GM19043 (cell line): ENCODE measurements at regions not wholly inside any gene's neighbourhood (a gene's known extent, or its start where the extent isn't known, plus 50 kb on each side); places are given as distances from the start of the nearest gene placed in this dataset.
"Not testable (repeated sequence)": the region's sequence is repeated elsewhere in the genome, so short reads cannot be mapped to it uniquely, and the experiment has no call there.

ENCODE experiments used
- ATAC-seq: cut with Tn5 transposase; IDR thresholded peaks from one replicate; pipeline ENCODE4 v1.9.1; 2021; ENCODE audit warnings: low read depth; ENCODE audit not compliant: unreplicated experiment

GRCh38 chr2:595831-596592, 81.2 kb downstream of the TMEM18 start:
- ATAC-seq, result no peak

GRCh38 chr2:595141-595815, 81.9 kb downstream of the TMEM18 start:
- no peak for ATAC-seq

- ATAC-seq, result no peak
Observed at GRCh38 chr2:594297-594949, 82.8 kb downstream of the TMEM18 start.

GRCh38 chr2:593356-594026, 83.7 kb downstream of the TMEM18 start:
- ATAC-seq, result no peak

GRCh38 chr2:592737-593136, 84.5 kb downstream of the TMEM18 start:
- no peak for ATAC-seq

GRCh38 chr2:590214-591175, 86.7 kb downstream of the TMEM18 start:
- ATAC-seq, result no peak

- ATAC-seq, result no peak
Observed at GRCh38 chr2:589281-590130, 87.7 kb downstream of the TMEM18 start.

- no peak for ATAC-seq
Observed at GRCh38 chr2:588074-588645, 89.0 kb downstream of the TMEM18 start.

GRCh38 chr2:587087-587960, 89.9 kb downstream of the TMEM18 start:
- ATAC-seq, result no peak

- ATAC-seq, result no peak
Observed at GRCh38 chr2:586641-587076, 90.5 kb downstream of the TMEM18 start.

GRCh38 chr2:584863-585823, 92.1 kb downstream of the TMEM18 start:
- ATAC-seq, result peak; percentile 86

GRCh38 chr2:583666-584065, 93.5 kb downstream of the TMEM18 start:
- no peak for ATAC-seq

- ATAC-seq, result no peak
Observed at GRCh38 chr2:582792-583528, 94.2 kb downstream of the TMEM18 start.

- not testable (repeated sequence) for ATAC-seq
Observed at GRCh38 chr2:582289-582688, 94.9 kb downstream of the TMEM18 start.

- no peak for ATAC-seq
Observed at GRCh38 chr2:579961-580360, 97.2 kb downstream of the TMEM18 start.

GRCh38 chr2:579351-579886, 97.8 kb downstream of the TMEM18 start:
- no peak for ATAC-seq
